RCC 7860 (cell line): ENCODE measurements at regions not wholly inside any gene's neighbourhood (a gene's known extent, or its start where the extent isn't known, plus 50 kb on each side); places are given as distances from the start of the nearest gene placed in this dataset.
A peak's percentile ranks its signal among the peaks of the same experiment; 100 is the strongest.
"Not testable (repeated sequence)": the region's sequence is repeated elsewhere in the genome, so short reads cannot be mapped to it uniquely, and the experiment has no call there.

Experiments used
- DNase-seq: peaks from one replicate; pipeline ENCODE4 v3.0.0-alpha.2; 2015; ENCODE audit warnings: low spot score
- FAIRE-seq: peaks from 2 replicates; lab custom pipeline; 2012; peaks lifted over from hg19 to GRCh38; lab: Jason Lieb, UNC

GRCh38 chr12:131464081-131464480 lies 246.8 kb upstream of the SFSWAP start:
- DNase-seq, result no peak
- FAIRE-seq, result no peak

- DNase-seq (no peak), FAIRE-seq (no peak)
Observed at GRCh38 chr12:131466306-131466705, 244.6 kb upstream of the SFSWAP start.

GRCh38 chr12:131466932-131467331 lies 244.0 kb upstream of the SFSWAP start:
- FAIRE-seq, result no peak

GRCh38 chr12:131468206-131468605 lies 242.7 kb upstream of the SFSWAP start:
- no peak for DNase-seq
- no peak for FAIRE-seq

More at GRCh38 chr12:131466932-131467331, 244.0 kb upstream of the SFSWAP start:
- DNase-seq, result no peak

- not testable (repeated sequence) for DNase-seq, FAIRE-seq
Observed at GRCh38 chr12:131469945-131470344, 240.9 kb upstream of the SFSWAP start.

- no peak for DNase-seq
- no peak for FAIRE-seq
Observed at GRCh38 chr12:131471271-131471905, 239.5 kb upstream of the SFSWAP start.

- no peak for DNase-seq
- FAIRE-seq, result no peak
Observed at GRCh38 chr12:131471946-131472732, 238.8 kb upstream of the SFSWAP start.

- FAIRE-seq (no peak), DNase-seq (no peak)
Observed at GRCh38 chr12:131473261-131473660, 237.6 kb upstream of the SFSWAP start.

- FAIRE-seq (no peak), DNase-seq (no peak)
Observed at GRCh38 chr12:131473741-131474709, 236.9 kb upstream of the SFSWAP start.

GRCh38 chr12:131475012-131475411 lies 235.9 kb upstream of the SFSWAP start:
- FAIRE-seq, result not testable (repeated sequence)

GRCh38 chr12:131477613-131478012 lies 233.3 kb upstream of the SFSWAP start:
- FAIRE-seq (no peak), DNase-seq (no peak)

More at GRCh38 chr12:131475012-131475411, 235.9 kb upstream of the SFSWAP start:
- DNase-seq, result not testable (repeated sequence)

- FAIRE-seq (no peak), DNase-seq (no peak)
Observed at GRCh38 chr12:131478468-131478867, 232.4 kb upstream of the SFSWAP start.

GRCh38 chr12:131482199-131482598 lies 228.7 kb upstream of the SFSWAP start:
- no peak for DNase-seq
- no peak for FAIRE-seq

- no peak for DNase-seq
- no peak for FAIRE-seq
Observed at GRCh38 chr12:131482686-131483085, 228.2 kb upstream of the SFSWAP start.

GRCh38 chr12:131486451-131487230 lies 224.2 kb upstream of the SFSWAP start:
- DNase-seq (no peak), FAIRE-seq (no peak)

GRCh38 chr12:131487388-131488124 lies 223.3 kb upstream of the SFSWAP start:
- DNase-seq (peak; percentile 10), FAIRE-seq (no peak)

GRCh38 chr12:131489718-131490117 lies 221.2 kb upstream of the SFSWAP start:
- FAIRE-seq (no peak), DNase-seq (no peak)

GRCh38 chr12:131491155-131491554 lies 219.7 kb upstream of the SFSWAP start:
- DNase-seq (no peak), FAIRE-seq (no peak)

GRCh38 chr12:131491916-131492490 lies 218.9 kb upstream of the SFSWAP start:
- no peak for DNase-seq
- FAIRE-seq, result no peak
